Upper lobe of left lung (tissue), 4 donors: ENCODE measurements at regions not wholly inside any gene's neighbourhood (a gene's known extent, or its start where the extent isn't known, plus 50 kb on each side); places are given as distances from the start of the nearest gene placed in this dataset.

Experiments
- EP300 ChIP-seq, 4 donors: sonication (generic); formaldehyde crosslinking; IDR thresholded peaks; one replicate each; pipeline ENCODE4 v1.5.1; 2017; ENCODE audit warnings: antibody characterized with exemption in 4 of 4, control low read depth in 2 of 4
- POLR2A ChIP-seq, 4 donors: fragments of 450-650 bp; IDR thresholded peaks; one replicate each; pipeline ENCODE4 v1.5.1; 2016 to 2017; ENCODE audit warnings: antibody characterized with exemption in 4 of 4, mild to moderate bottlenecking in 2 of 4
- POLR2AphosphoS5 ChIP-seq, 2 donors: sonication (generic); formaldehyde crosslinking; IDR thresholded peaks; one replicate each; pipeline ENCODE4 v1.5.1; 2017; ENCODE audit warnings: antibody characterized with exemption in 2 of 2
- TF ChIP-seq, protein P1 (sequence below), 6 experiments: fragments of 450-650 bp in 4 of 6; fragments of 200-600 bp in 2 of 6; sonication (generic) in 2 of 6; IDR thresholded peaks; one replicate each; pipeline ENCODE4 v1.5.1; 2016 to 2019; ENCODE audit warnings: antibody characterized with exemption in 6 of 6

DNA sequence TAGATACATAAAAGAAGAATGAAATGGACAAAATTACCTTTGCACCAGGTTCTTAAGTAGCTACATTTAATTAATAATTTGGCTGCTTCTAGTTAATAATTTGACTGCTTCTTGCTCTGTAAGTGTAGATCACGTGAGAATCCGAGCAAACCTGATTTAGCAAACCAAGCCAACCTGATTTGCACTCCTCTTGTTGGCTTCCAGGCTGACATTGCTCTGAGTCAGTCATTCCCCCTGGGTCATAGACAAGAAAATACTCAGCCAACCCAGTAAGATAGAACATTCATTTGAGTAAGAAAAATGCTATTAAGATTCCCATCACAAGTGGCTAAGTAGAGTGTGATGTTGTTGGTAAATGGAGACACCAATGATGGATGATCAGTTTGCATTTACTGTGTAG, 304.1 kb downstream of the C11orf87 start:
- TF ChIP-seq, protein P1, sequence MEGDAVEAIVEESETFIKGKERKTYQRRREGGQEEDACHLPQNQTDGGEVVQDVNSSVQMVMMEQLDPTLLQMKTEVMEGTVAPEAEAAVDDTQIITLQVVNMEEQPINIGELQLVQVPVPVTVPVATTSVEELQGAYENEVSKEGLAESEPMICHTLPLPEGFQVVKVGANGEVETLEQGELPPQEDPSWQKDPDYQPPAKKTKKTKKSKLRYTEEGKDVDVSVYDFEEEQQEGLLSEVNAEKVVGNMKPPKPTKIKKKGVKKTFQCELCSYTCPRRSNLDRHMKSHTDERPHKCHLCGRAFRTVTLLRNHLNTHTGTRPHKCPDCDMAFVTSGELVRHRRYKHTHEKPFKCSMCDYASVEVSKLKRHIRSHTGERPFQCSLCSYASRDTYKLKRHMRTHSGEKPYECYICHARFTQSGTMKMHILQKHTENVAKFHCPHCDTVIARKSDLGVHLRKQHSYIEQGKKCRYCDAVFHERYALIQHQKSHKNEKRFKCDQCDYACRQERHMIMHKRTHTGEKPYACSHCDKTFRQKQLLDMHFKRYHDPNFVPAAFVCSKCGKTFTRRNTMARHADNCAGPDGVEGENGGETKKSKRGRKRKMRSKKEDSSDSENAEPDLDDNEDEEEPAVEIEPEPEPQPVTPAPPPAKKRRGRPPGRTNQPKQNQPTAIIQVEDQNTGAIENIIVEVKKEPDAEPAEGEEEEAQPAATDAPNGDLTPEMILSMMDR (IDR thresholded peaks at IDR 0.05), result no peak
- TF ChIP-seq POLR2A (IDR thresholded peaks at IDR 0.05) (no peak), EP300 (IDR thresholded peaks at IDR 0.05) (no peak), POLR2AphosphoS5 (IDR thresholded peaks at IDR 0.05) (no peak)
